ENCODE measurements at regions not wholly inside any gene's neighbourhood (a gene's known extent, or its start where the extent isn't known, plus 50 kb on each side); places are given as distances from the start of the nearest gene placed in this dataset.

DNA sequence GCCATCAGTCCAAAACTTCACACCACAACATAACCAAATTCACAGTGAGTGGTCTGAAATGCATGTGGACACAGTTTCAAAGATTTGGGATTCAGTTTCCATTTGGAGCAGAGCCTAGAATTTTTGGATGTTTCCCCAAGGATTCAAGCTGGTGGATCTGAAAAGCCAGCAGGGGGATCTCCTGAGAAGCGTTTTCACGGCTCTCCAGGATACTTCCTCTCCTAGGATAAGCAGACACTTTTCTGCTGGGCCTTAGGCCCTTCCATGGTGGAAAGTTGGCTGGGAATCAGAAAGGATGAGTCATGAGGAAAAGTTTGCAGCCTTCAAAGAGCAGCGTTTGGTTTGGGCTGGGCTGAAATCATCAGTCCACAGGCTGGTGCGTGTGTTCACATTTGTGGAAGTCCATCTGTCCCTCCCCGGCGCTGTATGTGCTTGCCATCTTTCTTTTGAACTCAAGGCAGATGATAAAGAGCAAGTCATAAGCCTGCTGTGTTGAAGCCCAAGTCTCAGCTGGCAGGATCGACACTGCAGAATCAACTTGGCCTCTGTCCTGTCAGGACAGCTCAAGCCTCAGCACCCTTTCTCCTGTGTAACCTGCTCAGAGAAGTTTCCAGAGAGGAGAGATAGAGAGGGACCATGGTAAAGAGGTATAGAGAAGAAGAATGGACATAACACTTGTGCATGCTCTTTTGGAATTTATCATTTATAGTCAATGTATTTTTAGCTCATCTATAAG lies 152.6 kb upstream of the MSX2 start:
- WGBS, 2 donors = 15 to 24% methylated on average over 7 of the region's 7 CpGs
- no peak overlapping the region for H3K4me3 ChIP-seq
- H3K27ac ChIP-seq = no peak overlapping the region

DNA sequence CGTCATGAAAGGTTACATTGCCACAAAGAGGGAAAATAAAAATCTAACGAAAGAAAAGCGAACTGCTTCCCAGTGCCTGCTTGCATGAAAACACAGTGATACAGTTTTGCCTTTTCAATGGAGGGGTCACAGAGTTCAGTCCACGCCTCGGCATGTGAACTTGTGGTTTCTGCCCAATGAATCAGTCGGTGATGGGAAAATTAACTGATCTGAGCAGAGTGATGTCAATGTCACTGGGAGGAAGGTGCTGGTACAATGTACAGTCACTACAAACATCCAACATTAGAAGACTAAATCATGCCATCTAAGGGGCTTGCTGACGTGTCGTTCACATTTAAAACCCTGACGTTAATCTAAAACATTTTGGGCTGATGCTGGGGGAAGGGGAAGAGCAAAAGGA lies 151.8 kb upstream of the MSX2 start:
- TF ChIP-seq, protein P1, sequence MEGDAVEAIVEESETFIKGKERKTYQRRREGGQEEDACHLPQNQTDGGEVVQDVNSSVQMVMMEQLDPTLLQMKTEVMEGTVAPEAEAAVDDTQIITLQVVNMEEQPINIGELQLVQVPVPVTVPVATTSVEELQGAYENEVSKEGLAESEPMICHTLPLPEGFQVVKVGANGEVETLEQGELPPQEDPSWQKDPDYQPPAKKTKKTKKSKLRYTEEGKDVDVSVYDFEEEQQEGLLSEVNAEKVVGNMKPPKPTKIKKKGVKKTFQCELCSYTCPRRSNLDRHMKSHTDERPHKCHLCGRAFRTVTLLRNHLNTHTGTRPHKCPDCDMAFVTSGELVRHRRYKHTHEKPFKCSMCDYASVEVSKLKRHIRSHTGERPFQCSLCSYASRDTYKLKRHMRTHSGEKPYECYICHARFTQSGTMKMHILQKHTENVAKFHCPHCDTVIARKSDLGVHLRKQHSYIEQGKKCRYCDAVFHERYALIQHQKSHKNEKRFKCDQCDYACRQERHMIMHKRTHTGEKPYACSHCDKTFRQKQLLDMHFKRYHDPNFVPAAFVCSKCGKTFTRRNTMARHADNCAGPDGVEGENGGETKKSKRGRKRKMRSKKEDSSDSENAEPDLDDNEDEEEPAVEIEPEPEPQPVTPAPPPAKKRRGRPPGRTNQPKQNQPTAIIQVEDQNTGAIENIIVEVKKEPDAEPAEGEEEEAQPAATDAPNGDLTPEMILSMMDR (IDR thresholded peaks at IDR 0.05) = no peak
- TF ChIP-seq POLR2A (IDR thresholded peaks at IDR 0.05) (no peak), EP300 (IDR thresholded peaks at IDR 0.05) (no peak)
- Histone ChIP-seq H3K4me1 (peaks cover 0 to 19% (median 0%) of the 10 kb centered on the region in 4 donors), H3K27me3 (no peaks in the 10 kb centered on the region), H3K4me3 (no peak overlapping the region), H3K36me3 (no peaks in the 10 kb centered on the region), H3K9me3 (no peaks in the 10 kb centered on the region), H3K27ac (no peak overlapping the region)
- no peak for DNase-seq (ENCODE audit: low spot score in 2 of 2)
- 49 to 64% methylated on average over 9 of the region's 9 CpGs for WGBS, 2 donors

More for the DNA sequence above, 152.6 kb upstream of the MSX2 start:
- no peaks in the 10 kb centered on the region for H3K27me3 ChIP-seq
- peak; percentile 21 to 63 for DNase-seq (ENCODE audit: low spot score in 2 of 2)
- no peaks in the 10 kb centered on the region for H3K36me3 ChIP-seq
- peaks cover 0 to 19% (median 0%) of the 10 kb centered on the region in 4 donors for H3K4me1 ChIP-seq
- H3K9me3 ChIP-seq = no peaks in the 10 kb centered on the region
- TF ChIP-seq EP300 (IDR thresholded peaks at IDR 0.05) (no peak), POLR2A (IDR thresholded peaks at IDR 0.05) (no peak)
- TF ChIP-seq, protein P1 (IDR thresholded peaks at IDR 0.05) = no peak

DNA sequence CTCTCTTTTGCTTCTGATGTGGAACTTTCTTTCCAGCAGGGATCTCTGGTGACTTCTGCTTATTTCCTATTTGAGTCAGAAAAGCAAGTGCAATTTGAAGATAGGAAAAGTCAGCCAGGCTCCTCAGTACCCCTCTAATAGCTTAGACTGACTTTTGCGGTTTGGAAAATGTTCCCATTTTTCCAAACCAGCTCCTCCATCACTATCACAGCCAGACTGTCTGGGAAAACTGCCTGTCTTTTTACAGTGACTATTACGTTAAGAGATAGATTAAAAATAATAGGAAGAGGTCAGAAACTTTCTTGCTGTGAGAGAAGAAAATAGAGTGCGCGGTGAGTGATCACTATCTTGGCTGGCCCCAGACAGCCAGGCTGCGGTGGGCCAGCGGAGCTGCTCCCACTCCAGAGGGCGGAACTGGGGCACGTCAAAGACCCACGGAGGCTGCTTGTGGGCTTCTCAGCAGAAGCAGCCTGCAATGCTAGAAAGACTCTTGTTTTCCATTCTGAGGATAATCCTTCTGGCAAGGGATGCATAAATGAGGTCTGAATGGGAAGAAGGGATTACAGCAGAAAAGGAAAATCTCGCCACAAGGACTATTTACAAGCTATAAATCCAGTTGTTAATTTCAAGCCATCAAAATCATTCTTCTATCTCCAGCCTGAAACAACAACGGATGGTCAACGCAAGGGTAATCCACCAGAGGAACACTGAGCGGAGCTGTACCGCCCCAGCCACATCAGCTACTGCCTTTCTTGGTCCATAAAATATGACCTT lies 151.0 kb upstream of the MSX2 start:
- H3K27ac ChIP-seq = no peak overlapping the region
- H3K4me3 ChIP-seq = no peak overlapping the region
- H3K4me1 ChIP-seq = peaks cover 0 to 19% (median 0%) of the 10 kb centered on the region in 4 donors
- H3K36me3 ChIP-seq = no peaks in the 10 kb centered on the region
- WGBS, 2 donors = 65 to 70% methylated on average over 14 of the region's 14 CpGs
- no peaks in the 10 kb centered on the region for H3K9me3 ChIP-seq
- no peaks in the 10 kb centered on the region for H3K27me3 ChIP-seq
- no peak for TF ChIP-seq POLR2A (IDR thresholded peaks at IDR 0.05)
- no peak for TF ChIP-seq EP300 (IDR thresholded peaks at IDR 0.05)
- TF ChIP-seq, protein P1 (IDR thresholded peaks at IDR 0.05) = no peak
- no peak for DNase-seq (ENCODE audit: low spot score in 2 of 2)

DNA sequence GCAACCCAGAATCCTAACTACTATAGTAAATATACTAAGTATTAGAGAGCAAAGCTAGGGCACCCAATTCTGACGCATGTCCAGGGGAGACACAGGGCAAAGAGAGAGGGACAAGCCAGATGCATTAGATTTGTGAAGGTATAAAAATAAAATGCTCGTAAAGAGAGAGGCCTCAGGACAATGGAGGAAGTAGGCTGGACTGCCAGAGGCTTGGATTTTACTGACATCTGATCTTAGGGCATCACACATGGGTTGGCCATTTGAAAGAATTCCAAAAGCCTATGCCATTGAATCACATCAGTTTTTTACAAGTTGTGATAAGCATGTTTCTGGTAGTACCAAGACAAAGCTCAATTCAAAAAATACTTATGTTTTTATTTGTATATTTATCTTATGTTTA lies 149.3 kb upstream of the MSX2 start:
- H3K27me3 ChIP-seq = no peaks in the 10 kb centered on the region
- WGBS, 2 donors = 67 to 72% methylated on average over 2 of the region's 2 CpGs
- no peak overlapping the region for H3K27ac ChIP-seq
- DNase-seq (ENCODE audit: low spot score in 2 of 2) = no peak
- H3K9me3 ChIP-seq = no peaks in the 10 kb centered on the region
- H3K4me3 ChIP-seq = no peak overlapping the region
- no peak for TF ChIP-seq POLR2A (IDR thresholded peaks at IDR 0.05)
- no peak for TF ChIP-seq EP300 (IDR thresholded peaks at IDR 0.05)
- TF ChIP-seq, protein P1 (IDR thresholded peaks at IDR 0.05) = no peak
- H3K4me1 ChIP-seq = peaks cover 0 to 19% (median 0%) of the 10 kb centered on the region in 4 donors
- H3K36me3 ChIP-seq = no peaks in the 10 kb centered on the region

DNA sequence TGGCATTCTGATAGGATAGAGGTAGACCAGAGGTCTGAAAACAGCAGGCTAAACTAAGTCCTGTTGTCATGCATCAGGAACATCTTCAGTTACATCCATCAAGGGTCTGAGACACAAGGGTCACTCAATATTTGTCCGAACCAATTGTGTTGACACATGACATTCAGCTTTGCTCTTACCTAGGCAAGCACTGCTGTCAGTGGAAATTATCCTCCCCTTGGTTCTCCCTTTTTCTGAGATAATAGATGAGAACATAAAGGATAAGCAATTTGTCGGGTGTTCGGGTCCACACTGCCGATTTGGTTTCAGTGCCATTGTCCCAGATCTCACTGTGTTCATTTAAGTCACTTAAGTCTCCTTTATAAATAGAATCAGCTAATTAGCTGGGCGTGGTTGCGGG lies 148.3 kb upstream of the MSX2 start:
- Histone ChIP-seq H3K4me3 (no peak overlapping the region), H3K4me1 (peaks cover 0 to 19% (median 0%) of the 10 kb centered on the region in 4 donors), H3K36me3 (no peaks in the 10 kb centered on the region), H3K27ac (no peak overlapping the region), H3K27me3 (no peaks in the 10 kb centered on the region), H3K9me3 (no peaks in the 10 kb centered on the region)
- 90 to 99% methylated on average over 6 of the region's 6 CpGs for WGBS, 2 donors
- DNase-seq (ENCODE audit: low spot score in 2 of 2) = no peak
- TF ChIP-seq POLR2A (IDR thresholded peaks at IDR 0.05) (no peak), EP300 (IDR thresholded peaks at IDR 0.05) (no peak)
- TF ChIP-seq, protein P1 (IDR thresholded peaks at IDR 0.05) = no peak

Data from tibial nerve (tissue), 4 donors.